AG04449 (cell line): ENCODE measurements at regions not wholly inside any gene's neighbourhood (a gene's known extent, or its start where the extent isn't known, plus 50 kb on each side); places are given as distances from the start of the nearest gene placed in this dataset.

Experiments used
- CTCF ChIA-PET: fragments of 350-600 bp; formaldehyde crosslinking; extraction: SDS; loops from one replicate; lab custom pipeline; 2021; ENCODE audit warnings: antibody characterized with exemption; lab: Yijun Ruan, JAX
- POLR2A ChIA-PET: fragments of 400-600, 350-600 bp; formaldehyde crosslinking; extraction: SDS; loops from one replicate; lab custom pipeline; 2020; ENCODE audit warnings: antibody characterized with exemption, inconsistent platforms; lab: Yijun Ruan, JAX
- DNase-seq: peaks from one replicate; pipeline ENCODE4 v3.0.0-alpha.2; 2010; ENCODE audit warnings: low read depth, low spot score
- H3K4me3 ChIP-seq: 2 replicates; pipeline ENCODE4 v1.5.1; 2011; ENCODE audit warnings: low read depth, mild to moderate bottlenecking, control low read depth, low read length
- TF ChIP-seq, protein P1 (sequence below): IDR thresholded peaks from one replicate; pipeline ENCODE4 v1.5.1; 2011; ENCODE audit warnings: mild to moderate bottlenecking, moderate library complexity, low read length, control low read depth, inconsistent platforms; ENCODE audit not compliant: insufficient read depth; ENCODE audit errors: missing control alignments

DNA sequence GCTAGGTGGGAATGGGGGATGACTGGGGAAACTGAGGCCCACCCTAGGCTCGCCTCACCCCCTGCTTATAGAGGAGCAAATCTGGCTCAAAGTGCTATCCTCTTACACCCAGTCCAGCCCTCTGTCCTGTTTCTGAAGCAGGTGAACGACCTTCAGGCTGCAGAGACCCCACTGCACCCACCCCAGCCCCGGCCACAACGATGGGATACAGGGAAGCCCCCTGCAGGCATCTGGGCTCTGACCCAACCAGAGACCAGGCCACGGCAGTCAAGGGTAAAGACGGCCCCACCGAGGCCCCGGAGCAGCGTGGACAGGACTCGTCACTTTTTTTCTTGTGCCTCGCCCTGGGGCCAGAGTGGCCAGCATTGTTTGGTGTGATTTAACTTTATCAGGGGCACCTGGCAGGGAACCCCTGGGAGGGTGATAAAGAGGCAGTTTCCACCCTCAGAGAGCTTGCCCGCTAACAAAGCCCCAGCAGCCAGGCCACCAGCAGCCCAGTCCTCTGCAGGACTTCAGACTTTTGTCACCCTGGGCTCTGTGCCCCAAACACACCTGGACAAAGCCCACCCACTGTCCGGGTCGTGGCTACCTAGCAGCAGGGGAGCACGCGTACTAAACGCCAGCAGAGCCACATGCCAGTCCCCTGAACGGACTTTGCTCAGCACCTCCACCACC, 612.6 kb downstream of the TBC1D22A start:
- no peak overlapping the region for H3K4me3 ChIP-seq
- TF ChIP-seq, protein P1, sequence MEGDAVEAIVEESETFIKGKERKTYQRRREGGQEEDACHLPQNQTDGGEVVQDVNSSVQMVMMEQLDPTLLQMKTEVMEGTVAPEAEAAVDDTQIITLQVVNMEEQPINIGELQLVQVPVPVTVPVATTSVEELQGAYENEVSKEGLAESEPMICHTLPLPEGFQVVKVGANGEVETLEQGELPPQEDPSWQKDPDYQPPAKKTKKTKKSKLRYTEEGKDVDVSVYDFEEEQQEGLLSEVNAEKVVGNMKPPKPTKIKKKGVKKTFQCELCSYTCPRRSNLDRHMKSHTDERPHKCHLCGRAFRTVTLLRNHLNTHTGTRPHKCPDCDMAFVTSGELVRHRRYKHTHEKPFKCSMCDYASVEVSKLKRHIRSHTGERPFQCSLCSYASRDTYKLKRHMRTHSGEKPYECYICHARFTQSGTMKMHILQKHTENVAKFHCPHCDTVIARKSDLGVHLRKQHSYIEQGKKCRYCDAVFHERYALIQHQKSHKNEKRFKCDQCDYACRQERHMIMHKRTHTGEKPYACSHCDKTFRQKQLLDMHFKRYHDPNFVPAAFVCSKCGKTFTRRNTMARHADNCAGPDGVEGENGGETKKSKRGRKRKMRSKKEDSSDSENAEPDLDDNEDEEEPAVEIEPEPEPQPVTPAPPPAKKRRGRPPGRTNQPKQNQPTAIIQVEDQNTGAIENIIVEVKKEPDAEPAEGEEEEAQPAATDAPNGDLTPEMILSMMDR: no peak
- no peak for DNase-seq
- ChIA-PET CTCF (no interaction called here), POLR2A (no interaction called here)

DNA sequence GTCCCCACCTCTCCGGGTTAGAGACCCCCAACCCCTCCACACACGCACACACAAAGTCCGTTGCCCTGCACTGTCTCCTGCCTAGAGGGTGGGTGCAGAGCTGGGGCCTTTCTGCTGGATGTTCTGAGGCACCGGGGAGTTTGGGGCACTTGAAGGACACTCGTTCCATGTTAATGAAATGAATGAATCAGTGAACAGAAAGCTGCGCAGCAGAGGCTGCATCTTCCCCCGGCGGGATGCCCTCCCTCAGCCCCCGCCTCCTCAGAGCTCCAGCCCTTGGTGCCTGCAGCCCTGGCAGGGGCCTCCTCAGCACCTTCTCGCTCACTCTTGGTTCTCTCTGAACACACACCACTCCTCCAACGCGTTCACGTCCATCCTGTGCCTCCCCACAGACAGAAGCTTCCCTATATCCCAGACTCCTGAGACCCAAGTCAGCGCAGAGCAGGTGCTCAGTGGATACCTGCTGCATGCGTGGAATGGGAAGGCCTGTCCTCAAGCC, 611.9 kb downstream of the TBC1D22A start:
- no peak overlapping the region for H3K4me3 ChIP-seq
- ChIA-PET CTCF (no interaction called here), POLR2A (no interaction called here)
- no peak for DNase-seq
- TF ChIP-seq, protein P1: no peak

DNA sequence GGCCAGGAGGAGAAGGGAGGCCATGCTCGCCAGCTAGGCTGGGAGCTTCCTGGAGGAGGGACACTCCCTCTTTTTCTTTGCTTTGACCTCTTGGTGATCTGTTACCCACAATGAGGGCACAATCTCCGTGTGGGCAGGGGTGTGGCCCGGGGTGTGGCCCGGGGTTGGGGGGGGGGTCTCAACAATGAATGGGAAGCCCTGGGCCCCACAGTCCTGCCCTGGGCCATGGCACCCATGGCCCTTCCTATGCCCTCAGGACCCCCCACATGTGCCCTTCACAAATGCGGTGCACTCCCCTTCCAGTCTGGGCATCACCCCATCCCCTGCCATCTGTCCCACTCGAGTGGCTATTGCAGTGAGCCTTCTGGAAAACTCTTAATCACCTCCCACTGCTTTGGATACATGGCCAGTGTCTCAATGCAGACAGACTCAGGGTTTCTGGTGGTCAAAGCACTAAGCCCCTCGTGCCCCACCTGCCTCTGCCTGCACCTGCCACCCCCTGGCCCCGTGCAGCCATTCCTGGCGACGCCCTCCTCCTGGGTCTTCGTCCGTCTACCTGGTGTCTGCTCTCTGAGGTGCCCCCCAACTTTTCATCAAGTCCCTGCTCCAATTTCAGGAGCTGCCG, 611.3 kb downstream of the TBC1D22A start:
- TF ChIP-seq, protein P1: no peak
- ChIA-PET POLR2A (no interaction called here), CTCF (no interaction called here)
- no peak for DNase-seq
- H3K4me3 ChIP-seq: no peak overlapping the region

DNA sequence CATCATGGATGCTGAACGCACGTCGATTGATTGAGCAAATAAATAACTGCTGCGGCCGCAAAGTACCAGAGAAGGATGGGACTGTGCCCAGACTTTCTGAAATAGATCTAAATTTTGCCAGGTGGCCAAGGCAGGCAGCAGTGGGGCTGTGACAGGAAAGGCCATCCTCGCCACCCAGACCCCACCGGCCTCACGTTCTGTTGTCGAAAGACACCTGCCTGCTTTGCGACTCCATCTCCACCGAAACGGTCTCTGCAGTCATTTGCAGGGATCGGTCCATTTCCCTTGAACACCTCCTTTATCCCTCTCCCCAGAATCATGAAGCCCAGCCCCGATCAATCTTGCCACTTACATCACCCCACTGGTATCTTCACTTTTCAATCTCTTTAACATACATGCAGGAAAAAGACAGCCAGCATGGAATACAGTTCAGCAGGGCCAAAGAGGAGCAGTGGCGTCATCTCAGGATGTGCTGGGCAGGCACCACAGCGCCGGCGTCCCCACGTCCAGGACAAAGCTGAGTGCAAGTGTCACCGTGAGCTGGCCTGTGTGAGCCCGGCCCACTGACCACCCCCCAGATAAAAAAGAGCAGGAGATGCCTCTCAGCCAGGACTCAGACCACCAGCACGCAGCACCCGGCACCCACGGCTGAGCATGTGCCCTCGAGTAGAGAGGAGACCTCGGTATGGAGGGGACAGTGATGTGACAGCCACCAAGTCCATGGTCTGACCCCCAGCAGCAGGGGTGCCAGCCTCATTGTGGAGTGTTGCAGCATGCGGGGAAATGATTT, 610.3 kb downstream of the TBC1D22A start:
- ChIA-PET CTCF (no interaction called here), POLR2A (no interaction called here)
- H3K4me3 ChIP-seq: no peak overlapping the region
- TF ChIP-seq, protein P1: no peak
- no peak for DNase-seq

DNA sequence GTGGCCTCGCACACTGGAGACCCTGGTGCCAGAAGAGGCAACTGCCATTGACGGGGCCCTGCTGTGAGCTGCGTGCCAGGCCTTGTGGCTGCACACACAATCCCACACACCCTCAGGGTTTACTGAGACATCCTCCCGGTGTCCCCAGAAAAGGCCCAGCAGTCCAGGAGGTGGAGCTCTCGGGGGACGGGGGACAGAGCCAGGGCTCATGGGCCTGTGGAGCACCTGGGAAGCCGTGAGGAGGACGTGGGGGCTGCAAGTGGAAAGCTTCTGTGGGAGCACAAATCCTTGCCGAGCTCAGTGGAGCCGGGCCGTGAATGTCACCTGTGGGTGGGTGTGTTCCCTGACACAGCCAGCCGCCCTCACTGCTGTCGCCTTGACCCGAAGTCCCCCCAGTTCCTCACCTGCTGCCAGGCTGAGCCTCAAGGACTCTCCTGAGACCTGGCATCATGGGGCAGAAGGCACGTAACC, 609.7 kb downstream of the TBC1D22A start:
- no peak for DNase-seq
- CTCF ChIA-PET: no interaction called here
- TF ChIP-seq, protein P1: no peak
- no peak overlapping the region for H3K4me3 ChIP-seq
- POLR2A ChIA-PET: no interaction called here
